HG03457 (cell line): ENCODE measurements at regions not wholly inside any gene's neighbourhood (a gene's known extent, or its start where the extent isn't known, plus 50 kb on each side); places are given as distances from the start of the nearest gene placed in this dataset.

Source experiments
- ATAC-seq: cut with Tn5 transposase; IDR thresholded peaks from one replicate; pipeline ENCODE4 v1.9.1; 2021; ENCODE audit warnings: moderate number of reproducible peaks; ENCODE audit not compliant: unreplicated experiment

DNA sequence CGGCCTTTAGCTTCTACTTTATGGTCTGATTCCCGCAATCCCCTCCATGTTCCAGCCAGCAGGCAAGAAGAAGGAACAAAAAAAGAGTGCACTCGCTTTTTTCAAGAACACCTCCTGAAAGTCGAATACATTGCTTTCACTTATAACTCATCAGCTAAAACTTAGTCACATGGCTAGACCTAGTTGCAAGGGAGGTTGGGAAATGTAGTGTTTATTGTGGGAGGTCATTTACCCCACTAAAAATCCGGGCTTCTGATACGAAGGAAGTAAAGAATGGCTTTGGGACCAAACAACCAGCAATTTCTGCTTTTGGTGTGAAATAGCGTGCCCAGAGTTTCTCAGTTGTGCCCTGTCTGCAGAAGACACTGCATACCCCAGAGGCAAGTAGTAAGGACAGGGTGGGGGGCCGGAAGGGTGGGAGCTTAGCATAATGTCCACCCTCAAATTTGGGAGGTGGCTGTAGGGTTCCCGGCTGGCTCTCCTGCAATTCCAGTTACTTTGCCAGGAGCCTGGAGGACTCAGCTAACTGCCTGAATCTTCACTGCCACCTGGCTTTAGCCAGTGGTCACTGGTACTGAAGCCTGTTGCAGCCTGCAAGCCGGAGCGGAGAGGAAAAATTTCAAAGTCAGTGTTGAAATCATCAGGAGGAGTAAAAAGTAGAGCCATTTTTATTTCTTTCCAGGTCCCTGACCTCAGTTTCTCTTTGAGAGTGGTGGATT is 57.7 kb upstream of the F3 start:
- ATAC-seq = no peak

GRCh38 chr1:94597701-94598100 is 56.1 kb upstream of the F3 start:
- ATAC-seq = no peak

DNA sequence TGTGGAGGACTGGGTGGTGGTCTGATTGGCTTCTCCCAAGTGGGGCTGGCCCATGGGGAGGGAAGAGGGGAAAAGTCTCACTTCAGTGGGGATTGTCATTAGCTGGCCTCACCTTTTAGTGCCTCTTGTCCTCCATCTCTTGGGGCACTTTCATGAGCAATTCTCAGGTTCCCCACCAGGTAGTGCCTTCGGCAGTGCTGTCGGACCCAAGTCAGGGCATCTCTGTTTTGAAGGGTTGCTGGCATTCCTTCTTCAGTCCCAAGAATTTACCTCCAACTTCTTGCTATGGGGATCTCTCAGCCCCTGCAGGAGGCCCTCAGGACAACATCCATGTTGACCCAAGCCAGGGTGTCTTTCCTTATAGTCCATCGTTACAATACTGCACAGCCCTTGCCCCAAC is 54.7 kb upstream of the F3 start:
- ATAC-seq = no peak

GRCh38 chr1:94595658-94596057 is 54.1 kb upstream of the F3 start:
- no peak for ATAC-seq

- no peak for ATAC-seq
Observed at GRCh38 chr1:94593611-94594010, 52.1 kb upstream of the F3 start.

DNA sequence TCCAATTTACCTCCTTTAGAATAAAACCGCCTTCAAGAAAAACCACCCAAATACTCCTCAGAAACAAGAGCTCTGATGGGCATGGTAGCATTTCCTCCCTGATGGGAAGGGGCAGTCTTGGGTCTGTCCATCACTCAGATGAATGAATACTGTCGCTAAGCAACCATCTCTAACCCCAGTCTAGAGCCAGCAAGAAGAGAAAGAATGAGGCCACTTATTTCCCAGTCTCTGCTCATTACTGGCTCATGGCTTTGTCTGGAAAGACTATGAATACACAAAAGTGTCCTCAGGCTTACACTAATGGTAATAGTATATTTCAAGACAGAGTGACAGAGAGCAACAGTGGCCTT is 51.0 kb upstream of the F3 start:
- no peak for ATAC-seq

DNA sequence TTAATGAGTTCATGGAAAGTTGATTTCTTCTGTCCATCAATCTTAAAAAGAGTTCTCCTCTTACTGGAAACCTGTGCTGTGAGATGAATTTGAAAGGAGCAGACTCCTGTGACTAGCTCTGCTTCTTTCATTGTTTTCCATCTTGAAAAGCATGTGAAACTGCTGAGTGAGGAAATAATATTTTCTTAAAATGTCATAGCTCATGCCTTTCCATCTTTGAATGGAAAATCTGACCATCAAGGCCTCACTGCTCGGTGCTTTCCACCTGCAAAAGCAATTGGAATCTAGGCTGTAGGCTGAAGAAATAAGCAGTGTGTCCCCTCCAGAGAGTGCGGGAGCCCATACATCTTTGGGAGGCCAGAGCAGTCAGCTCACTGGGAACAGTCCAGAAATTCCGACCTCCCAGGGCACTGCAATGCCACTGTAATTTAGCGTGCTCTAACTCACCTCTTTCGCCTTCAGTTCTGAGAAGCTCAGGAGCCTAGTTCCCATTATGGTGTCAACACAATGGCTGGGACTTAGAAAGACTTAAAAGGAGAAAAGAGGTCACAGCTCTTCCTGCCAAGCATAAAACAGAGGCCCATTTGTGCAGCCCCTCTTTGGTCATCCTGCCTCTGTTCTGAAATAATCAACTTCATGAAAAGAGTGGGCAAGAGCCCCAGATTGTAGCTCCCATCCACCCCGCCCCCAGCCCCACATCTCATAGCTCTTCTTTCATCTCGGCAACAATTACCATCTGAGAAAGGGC is 50.4 kb upstream of the F3 start:
- ATAC-seq = no peak
